GM12892 (cell line): ENCODE measurements at regions not wholly inside any gene's neighbourhood (a gene's known extent, or its start where the extent isn't known, plus 50 kb on each side); places are given as distances from the start of the nearest gene placed in this dataset.

Experiments used
- DNase-seq: peaks from one replicate; pipeline ENCODE4 v3.0.0; 2011; ENCODE audit not compliant: insufficient read length
- FAIRE-seq: peaks from 2 replicates; lab custom pipeline; 2011; peaks lifted over from hg19 to GRCh38; lab: Jason Lieb, UNC
- POLR2A ChIP-seq: IDR thresholded peaks from 2 replicates; pipeline ENCODE4 v1.6.1; 2011; ENCODE audit warnings: low read depth, low read length, control low read depth
- POLR2AphosphoS5 ChIP-seq: IDR thresholded peaks from 2 replicates; pipeline ENCODE4 v1.6.1; 2011; ENCODE audit warnings: low read depth, low read length, control low read depth
- TAF1 ChIP-seq: IDR thresholded peaks from 2 replicates; pipeline ENCODE4 v1.6.1; 2011; ENCODE audit warnings: low read depth, mild to moderate bottlenecking, control low read depth, low read length, borderline replicate concordance

- TF ChIP-seq TAF1 (no peak), POLR2A (no peak), POLR2AphosphoS5 (no peak)
- no peak for FAIRE-seq
- DNase-seq = no peak
Measured at GRCh38 chr1:58866578-58866977, 82.7 kb upstream of the JUN start.

- no peak for FAIRE-seq
- DNase-seq = no peak
- TF ChIP-seq POLR2A (no peak), TAF1 (no peak), POLR2AphosphoS5 (no peak)
Measured at GRCh38 chr1:58869638-58870297, 85.9 kb upstream of the JUN start.

GRCh38 chr1:58870298-58870676 lies 86.4 kb upstream of the JUN start:
- FAIRE-seq (no peak), DNase-seq (no peak)
- no peak for TF ChIP-seq POLR2A
- no peak for TF ChIP-seq POLR2AphosphoS5
- no peak for TF ChIP-seq TAF1

DNA sequence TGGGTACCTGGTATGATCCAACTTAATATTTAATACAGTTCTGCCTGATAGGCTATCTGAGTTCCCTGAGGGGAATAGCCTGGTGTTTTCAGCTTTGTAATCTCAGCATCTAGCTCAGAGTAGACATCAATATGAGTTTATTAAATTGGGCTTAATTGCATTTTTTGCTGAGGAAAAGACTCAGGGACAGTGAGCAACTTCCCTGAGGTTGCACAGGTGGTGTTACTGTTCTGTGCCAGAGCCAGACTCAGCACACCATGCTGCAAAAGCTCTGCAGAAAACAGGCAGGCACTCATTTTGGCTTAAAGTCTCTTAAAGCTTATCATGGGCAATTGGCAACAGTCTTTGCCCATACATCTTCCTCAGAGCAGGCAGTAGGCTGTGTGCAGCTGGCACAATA lies 90.5 kb upstream of the JUN start:
- DNase-seq (no peak), FAIRE-seq (no peak)
- TF ChIP-seq POLR2AphosphoS5 (no peak), POLR2A (no peak), TAF1 (no peak)

DNA sequence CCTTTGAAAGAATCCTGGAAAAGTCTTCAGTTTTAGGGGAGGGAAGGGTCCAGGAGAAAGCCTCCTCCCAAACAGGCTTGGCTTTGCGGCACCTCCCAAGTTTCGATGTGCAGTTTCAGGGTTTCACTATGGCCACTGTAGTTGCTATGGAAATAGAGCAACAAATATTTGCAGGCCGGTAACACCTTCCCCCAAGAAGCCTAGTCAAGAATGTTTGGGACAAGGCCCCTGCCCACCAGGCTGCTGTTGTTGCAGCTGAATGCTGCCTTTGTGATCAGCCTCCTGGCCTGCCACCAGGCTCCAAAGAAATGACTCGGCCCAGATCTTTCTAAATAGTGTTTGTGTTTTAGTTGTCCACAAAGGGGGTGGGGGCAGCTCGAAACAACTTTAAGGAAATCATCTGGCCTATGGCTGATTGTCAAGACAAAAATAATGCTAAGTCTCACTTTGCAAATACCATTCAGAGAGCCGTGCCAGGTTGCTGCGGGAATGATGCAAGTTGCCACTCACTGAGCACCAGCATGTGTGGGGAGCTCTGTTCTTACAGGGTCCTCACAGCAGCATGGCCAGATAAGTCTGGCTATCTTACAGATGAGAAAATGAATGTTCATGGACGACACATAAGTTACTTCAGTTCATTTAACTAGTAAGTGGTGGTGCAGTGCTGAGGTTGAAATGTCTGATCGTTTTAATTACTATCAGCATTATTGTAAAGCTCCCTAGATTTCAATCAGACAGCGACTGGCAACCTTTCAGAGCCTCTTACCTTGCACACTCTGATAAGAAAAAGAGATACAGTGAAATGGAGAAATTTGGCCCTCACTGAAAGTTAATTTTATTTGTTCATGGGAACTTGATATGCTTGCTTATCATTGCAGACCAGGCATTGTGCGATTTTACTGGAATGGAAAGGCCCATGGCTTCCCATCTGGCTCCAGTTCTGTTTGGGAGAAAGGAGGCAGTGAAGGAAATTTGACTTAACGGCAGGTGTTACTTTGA lies 91.2 kb upstream of the JUN start:
- TF ChIP-seq POLR2A (no peak), TAF1 (no peak), POLR2AphosphoS5 (no peak)
- DNase-seq = no peak
- FAIRE-seq = no peak

- no peak for TF ChIP-seq POLR2AphosphoS5
- no peak for TF ChIP-seq POLR2A
- no peak for TF ChIP-seq TAF1
- no peak for DNase-seq
- no peak for FAIRE-seq
Measured at GRCh38 chr1:58879464-58879863, 95.6 kb upstream of the JUN start.

DNA sequence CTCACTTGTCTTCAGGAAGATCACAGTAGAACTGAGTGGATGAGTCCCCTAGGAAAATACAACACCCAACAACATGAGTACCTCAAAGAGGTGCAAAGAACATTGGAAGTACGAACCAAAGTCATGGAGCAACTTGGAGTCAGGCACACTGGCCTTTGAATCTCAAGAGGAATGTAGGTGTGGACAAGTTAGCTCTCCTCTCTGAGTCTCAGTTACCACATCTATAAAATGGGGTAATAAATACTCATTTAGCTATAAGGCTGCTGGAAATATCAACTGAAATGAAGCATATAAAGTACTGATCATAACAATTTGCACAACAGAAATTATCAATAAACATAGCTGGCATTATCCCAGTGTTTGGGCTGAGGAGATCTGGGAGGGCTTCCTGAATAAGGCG lies 96.7 kb upstream of the JUN start:
- TF ChIP-seq TAF1 (no peak), POLR2AphosphoS5 (no peak), POLR2A (no peak)
- DNase-seq (no peak), FAIRE-seq (no peak)

DNA sequence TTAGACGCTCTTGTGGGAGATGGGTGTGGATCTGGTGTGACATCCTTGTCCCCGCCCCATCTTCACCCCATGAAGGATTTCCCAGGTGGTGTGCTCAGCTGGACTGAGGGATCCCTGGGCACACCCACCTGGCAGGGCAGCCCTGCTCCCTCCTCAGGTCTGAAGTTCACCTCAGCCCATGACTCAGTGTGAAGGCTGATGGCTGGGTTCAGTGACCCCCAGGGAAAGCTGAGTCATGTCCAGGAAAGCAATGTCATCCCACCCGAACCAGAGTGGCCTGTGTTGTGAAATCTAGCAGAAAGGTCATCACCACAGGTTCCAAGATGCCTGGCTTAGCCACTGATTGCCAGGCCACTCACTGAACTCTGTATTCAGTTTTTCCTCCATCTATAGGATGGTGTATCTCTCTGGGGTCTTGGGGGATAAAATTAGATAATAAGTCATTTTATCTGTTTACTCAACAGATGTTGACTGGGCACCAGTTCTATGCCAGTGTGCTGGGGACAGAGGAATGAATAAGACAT lies 97.7 kb upstream of the JUN start:
- no peak for DNase-seq

DNA sequence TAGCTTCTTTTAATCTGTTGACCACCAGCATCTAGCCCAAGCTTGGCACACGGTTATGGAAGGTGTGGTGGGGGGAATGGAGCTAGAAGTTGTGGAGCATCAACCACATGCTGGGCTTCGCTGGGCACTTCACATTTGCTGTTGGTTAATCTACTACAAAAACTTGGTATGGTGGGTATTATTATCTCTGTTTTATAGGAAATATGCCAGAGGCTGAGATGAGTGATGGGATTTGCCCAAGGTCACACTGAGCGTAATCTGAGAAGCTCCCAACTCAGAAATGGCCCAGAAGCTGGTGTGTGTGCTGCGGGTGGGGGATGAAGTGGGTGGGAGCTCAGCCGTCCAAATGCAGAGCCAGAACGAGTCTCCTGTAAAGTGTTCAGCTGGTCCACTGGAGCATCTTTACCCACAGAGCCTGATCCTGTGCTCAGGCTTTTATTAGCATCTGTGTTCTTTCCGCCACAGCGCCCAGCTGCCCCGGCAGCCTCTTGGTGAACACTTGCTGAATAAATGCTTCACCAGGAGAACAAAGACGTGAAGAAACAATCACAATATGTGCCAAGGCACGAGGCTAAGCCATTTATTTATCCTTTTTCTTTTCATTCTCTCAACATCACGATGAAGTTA lies 98.6 kb upstream of the JUN start:
- no peak for TF ChIP-seq TAF1
- no peak for TF ChIP-seq POLR2A
- no peak for TF ChIP-seq POLR2AphosphoS5
- DNase-seq (no peak), FAIRE-seq (no peak)

More for the DNA sequence above, 97.7 kb upstream of the JUN start:
- TF ChIP-seq POLR2A (no peak), POLR2AphosphoS5 (no peak), TAF1 (no peak)
- FAIRE-seq = no peak

GRCh38 chr1:58883037-58883887 lies 99.4 kb upstream of the JUN start:
- DNase-seq = no peak
- FAIRE-seq = peak; percentile 77
- TF ChIP-seq POLR2AphosphoS5 = no peak
- TF ChIP-seq POLR2A = no peak
- TF ChIP-seq TAF1 = no peak

GRCh38 chr1:58883888-58884482 lies 100.1 kb upstream of the JUN start:
- no peak for FAIRE-seq

More at GRCh38 chr1:58883888-58884482, 100.1 kb upstream of the JUN start:
- no peak for DNase-seq
- TF ChIP-seq POLR2AphosphoS5 = no peak
- no peak for TF ChIP-seq POLR2A
- TF ChIP-seq TAF1 = no peak
